IMR-90 (cell line): ENCODE measurements at regions not wholly inside any gene's neighbourhood (a gene's known extent, or its start where the extent isn't known, plus 50 kb on each side); places are given as distances from the start of the nearest gene placed in this dataset.

Source experiments
- CTCF ChIP-seq: conservative IDR thresholded peaks from 2 replicates; pipeline ENCODE4 v1.5.1; 2012; ENCODE audit warnings: mild to moderate bottlenecking, low read depth, low read length, improper control_type of control experiment
- FOS ChIP-seq: fragments of 150-350 bp; IDR thresholded peaks from 2 replicates; pipeline ENCODE4 v1.6.1; 2016; ENCODE audit warnings: low read depth, low read length
- POLR2A ChIP-seq: IDR thresholded peaks from 2 replicates; pipeline ENCODE4 v1.6.1; 2012; ENCODE audit warnings: mild to moderate bottlenecking, low read depth, low read length
- RAD21 ChIP-seq: IDR thresholded peaks from 2 replicates; pipeline ENCODE4 v1.6.1; 2012; ENCODE audit warnings: low read length, improper control_type of control experiment
- SMC3 ChIP-seq: fragments of 150-350 bp; IDR thresholded peaks from 2 replicates; pipeline ENCODE4 v1.6.1; 2016; ENCODE audit warnings: low read depth, mild to moderate bottlenecking, antibody characterized with exemption, low read length, moderate library complexity
- TF ChIP-seq, protein P1 (sequence below): fragments of 150-350 bp; IDR thresholded peaks from 2 replicates; pipeline ENCODE4 v1.6.1; 2017; ENCODE audit warnings: mild to moderate bottlenecking, antibody characterized with exemption, low read length, low read depth

GRCh38 chr1:68758666-68759209 is 261.9 kb upstream of the DEPDC1 start:
- TF ChIP-seq CTCF (no peak), SMC3 (no peak), POLR2A (no peak), RAD21 (no peak), FOS (no peak)
- TF ChIP-seq, protein P1, sequence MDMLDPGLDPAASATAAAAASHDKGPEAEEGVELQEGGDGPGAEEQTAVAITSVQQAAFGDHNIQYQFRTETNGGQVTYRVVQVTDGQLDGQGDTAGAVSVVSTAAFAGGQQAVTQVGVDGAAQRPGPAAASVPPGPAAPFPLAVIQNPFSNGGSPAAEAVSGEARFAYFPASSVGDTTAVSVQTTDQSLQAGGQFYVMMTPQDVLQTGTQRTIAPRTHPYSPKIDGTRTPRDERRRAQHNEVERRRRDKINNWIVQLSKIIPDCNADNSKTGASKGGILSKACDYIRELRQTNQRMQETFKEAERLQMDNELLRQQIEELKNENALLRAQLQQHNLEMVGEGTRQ: no peak
